HCT116 (cell line): ENCODE measurements at regions not wholly inside any gene's neighbourhood (a gene's known extent, or its start where the extent isn't known, plus 50 kb on each side); places are given as distances from the start of the nearest gene placed in this dataset.

Experiments used
- ATAC-seq: fragments of 200-7000 bp; cut with Tn5 transposase; 2 replicates; pipeline ENCODE4 v1.9.1; 2020; ENCODE audit warnings: mild to moderate bottlenecking, moderate library complexity
- BruUV-seq: library from RNA; stranded (reverse); fragments of 400-500 nt; replicated peaks from 2 replicates; lab custom pipeline; 2021; lab: Mats Ljungman, UMichigan
- CTCF ChIA-PET: fragments of 300-600 bp; sonication (Branson Sonifier 250); formaldehyde crosslinking; loops from one replicate; lab custom pipeline; 2021; ENCODE audit warnings: antibody characterized with exemption; lab: Charles Lee
- POLR2A ChIA-PET: fragments of 300-600, 350-600 bp; sonication (Branson Sonifier 250); formaldehyde crosslinking; loops from one replicate; lab custom pipeline; 2021; ENCODE audit warnings: antibody characterized with exemption; lab: Charles Lee
- RAD21 ChIA-PET, 2 experiments: fragments of 300-600 bp; sonication (Branson Sonifier 250); formaldehyde crosslinking; loops; one replicate each; lab custom pipeline; 2023; ENCODE audit warnings: low total read pairs in 2 of 2; ENCODE audit not compliant: uncharacterized antibody in 2 of 2, unreplicated experiment in 2 of 2, low non-redundant PET in 1 of 2; lab: Charles Lee
- DNase-seq: peaks from one replicate; pipeline ENCODE4 v3.0.0-alpha.2; 2010; ENCODE audit warnings: low read depth, low spot score
- H2AFZ ChIP-seq: fragments of 200-600 bp; shearing (Covaris generic), sonication (generic); 2 replicates; pipeline ENCODE4 v1.6.1; 2017; ENCODE audit warnings: low read depth, mixed run types, mixed read lengths, antibody characterized with exemption, low read length; ENCODE audit not compliant: poor library complexity, severe bottlenecking
- H3K27ac ChIP-seq: 2 replicates; pipeline ENCODE4 v1.5.1; 2012; ENCODE audit warnings: low read depth, low read length
- H3K27me3 ChIP-seq: fragments of 200-600 bp; sonication (generic); 2 replicates; pipeline ENCODE4 v1.6.1; 2016; ENCODE audit warnings: mixed run types, low read length, mixed read lengths; ENCODE audit not compliant: insufficient read depth
- H3K36me3 ChIP-seq, 2 experiments: fragments of 200-500 bp in 1 of 2; fragments of 200-600 bp in 1 of 2; sonication (Bioruptor generic) in 1 of 2; sonication (generic) in 1 of 2; 2 replicates each; pipeline versions ENCODE4 v1.5.1 to v1.6.1; 2014 to 2016; ENCODE audit warnings: low read length in 2 of 2, inconsistent platforms in 1 of 2, mixed read lengths in 1 of 2, mixed run types in 1 of 2; ENCODE audit not compliant: insufficient read depth in 2 of 2, control insufficient read depth in 1 of 2
- H3K4me1 ChIP-seq, 2 experiments: fragments of 200-600 bp in 1 of 2; sonication (generic) in 1 of 2; 2 replicates each; pipeline versions ENCODE4 v1.5.1 to v1.6.1; 2012 to 2017; ENCODE audit warnings: low read length in 2 of 2, inconsistent platforms in 1 of 2, mild to moderate bottlenecking in 1 of 2, mixed read lengths in 1 of 2, mixed run types in 1 of 2, moderate library complexity in 1 of 2; ENCODE audit not compliant: insufficient read depth in 2 of 2, control insufficient read depth in 1 of 2
- H3K4me2 ChIP-seq: fragments of 200-600 bp; sonication (generic); 2 replicates; pipeline ENCODE4 v1.6.1; 2017; ENCODE audit warnings: mixed run types, low read length, mixed read lengths
- H3K4me3 ChIP-seq, 2 experiments: fragments of 200-600 bp in 1 of 2; sonication (generic) in 1 of 2; replicated peaks in 1 of 2; 2 replicates each; pipeline ENCODE4 v1.5.1; 2011 to 2016; ENCODE audit warnings: low read length in 2 of 2, control low read depth in 1 of 2, low read depth in 1 of 2, mild to moderate bottlenecking in 1 of 2, mixed read lengths in 1 of 2, mixed run types in 1 of 2
- H3K79me2 ChIP-seq: fragments of 200-600 bp; sonication (generic); 2 replicates; pipeline ENCODE4 v1.6.1; 2017; ENCODE audit warnings: mild to moderate bottlenecking, mixed run types, low read length, moderate library complexity, mixed read lengths; ENCODE audit not compliant: insufficient read depth
- H3K9ac ChIP-seq: fragments of 200-600 bp; sonication (generic); 2 replicates; pipeline ENCODE4 v1.6.1; 2016; ENCODE audit warnings: low read length, mixed read lengths
- H3K9me2 ChIP-seq: fragments of 200-600 bp; sonication (generic), shearing (Covaris generic); 2 replicates; pipeline ENCODE4 v1.6.1; 2017; ENCODE audit warnings: mixed run types, mild to moderate bottlenecking, moderate library complexity; ENCODE audit not compliant: insufficient read depth
- H3K9me3 ChIP-seq, 2 experiments: fragments of 200-500 bp in 1 of 2; fragments of 200-600 bp in 1 of 2; sonication (Bioruptor generic) in 1 of 2; sonication (generic) in 1 of 2; 2 replicates each; pipeline ENCODE4 v1.6.1; 2014 to 2017; ENCODE audit warnings: low read length in 2 of 2, mixed read lengths in 2 of 2, inconsistent platforms in 1 of 2, low read depth in 1 of 2, mild to moderate bottlenecking in 1 of 2, mixed run types in 1 of 2, moderate library complexity in 1 of 2; ENCODE audit not compliant: control insufficient read depth in 1 of 2, insufficient read depth in 1 of 2
- H4K20me1 ChIP-seq: fragments of 200-600 bp; sonication (generic), shearing (Covaris generic); 2 replicates; pipeline ENCODE4 v1.6.1; 2017; ENCODE audit warnings: mixed run types, mild to moderate bottlenecking, moderate library complexity; ENCODE audit not compliant: insufficient read depth
- ATF3 ChIP-seq: IDR thresholded peaks from 2 replicates; pipeline ENCODE4 v1.6.1; 2012
- EZH2 ChIP-seq: fragments of 200-600 bp; sonication (generic); IDR thresholded peaks from 2 replicates; pipeline ENCODE4 v1.6.1; 2017; ENCODE audit warnings: antibody characterized with exemption, mixed run types
- JUND ChIP-seq: IDR thresholded peaks from 2 replicates; pipeline ENCODE4 v1.6.1; 2012
- MAX ChIP-seq: IDR thresholded peaks from 2 replicates; pipeline ENCODE4 v1.6.1; 2012
- POLR2A ChIP-seq: IDR thresholded peaks from 2 replicates; pipeline ENCODE4 v1.7.0; 2011; ENCODE audit warnings: borderline replicate concordance; ENCODE audit not compliant: insufficient read depth, insufficient read length; ENCODE audit errors: extremely low read depth
- SIN3A ChIP-seq: IDR thresholded peaks from 2 replicates; pipeline ENCODE4 v1.6.1; 2012; ENCODE audit warnings: low read depth
- SP1 ChIP-seq: IDR thresholded peaks from 2 replicates; pipeline ENCODE4 v1.6.1; 2012; ENCODE audit warnings: low read depth
- SRF ChIP-seq: IDR thresholded peaks from 2 replicates; pipeline ENCODE4 v1.6.1; 2012; ENCODE audit warnings: low read depth
- TCF7L2 ChIP-seq: IDR thresholded peaks from 2 replicates; pipeline ENCODE4 v1.7.0; 2011; ENCODE audit warnings: borderline replicate concordance, inconsistent platforms; ENCODE audit not compliant: insufficient read depth, insufficient read length; ENCODE audit errors: extremely low read depth
- YY1 ChIP-seq: IDR thresholded peaks from 2 replicates; pipeline ENCODE4 v1.6.1; 2011; ENCODE audit warnings: low read length, low read depth, moderate library complexity, mild to moderate bottlenecking; ENCODE audit not compliant: insufficient replicate concordance; ENCODE audit errors: extremely low read depth
- ZBTB33 ChIP-seq: IDR thresholded peaks from 2 replicates; pipeline ENCODE4 v1.6.1; 2011; ENCODE audit warnings: mild to moderate bottlenecking, low read length, moderate library complexity; ENCODE audit not compliant: insufficient replicate concordance; ENCODE audit errors: extremely low read depth
- ZFX ChIP-seq: fragments of 450-650 bp; IDR thresholded peaks from 2 replicates; pipeline ENCODE4 v1.6.1; 2017
- intact Hi-C: fragments of 100-400 bp; cut with micrococcal nuclease; formaldehyde crosslinking; loops from 2 replicates; pipeline ENCODE4 v1.10.0; 2022

- intact Hi-C loops = no loop called here
- BruUV-seq = no TSS peak
Observed at GRCh38 chr5:27619982-27620381, 581.6 kb upstream of the CDH9 start.

More at GRCh38 chr5:27619982-27620381, 581.6 kb upstream of the CDH9 start:
- no peak for DNase-seq
- Histone ChIP-seq H3K27ac (no peak overlapping the region), H4K20me1 (no peaks in the 10 kb centered on the region), H3K9me2 (no peaks in the 10 kb centered on the region), H3K27me3 (no peaks in the 10 kb centered on the region), H3K4me1 (no peaks in the 10 kb centered on the region), H3K4me2 (no peak overlapping the region), H3K36me3 (no peaks in the 10 kb centered on the region), H3K9me3 (peaks cover 5 to 7% of the 10 kb centered on the region in 2 experiments; a peak in 2 of 4 replicates), H2AFZ (no peak overlapping the region)
- CTCF ChIA-PET = no interaction called here
- TF ChIP-seq SIN3A = no peak
- TF ChIP-seq EZH2 = no peak
- no peak for TF ChIP-seq TCF7L2
- TF ChIP-seq MAX = no peak
- TF ChIP-seq JUND = no peak
- TF ChIP-seq YY1 = no peak
- TF ChIP-seq POLR2A = no peak
- TF ChIP-seq SP1 = no peak
- no peak for TF ChIP-seq ATF3
- TF ChIP-seq ZFX = no peak
- TF ChIP-seq SRF = no peak
- TF ChIP-seq ZBTB33 = no peak
- TF ChIP-seq, all 23 proteins: peak for 0
- no peak for ATAC-seq
- Histone ChIP-seq H3K9ac (no peak overlapping the region), H3K79me2 (no peaks in the 10 kb centered on the region), H3K4me3 (no peak overlapping the region)
- RAD21 ChIA-PET = no interaction called here
- POLR2A ChIA-PET = no interaction called here
